GM18861 (cell line): ENCODE measurements at regions not wholly inside any gene's neighbourhood (a gene's known extent, or its start where the extent isn't known, plus 50 kb on each side); places are given as distances from the start of the nearest gene placed in this dataset.
"Not testable (repeated sequence)": the region's sequence is repeated elsewhere in the genome, so short reads cannot be mapped to it uniquely, and the experiment has no call there.

Source experiments
- ATAC-seq: cut with Tn5 transposase; IDR thresholded peaks from one replicate; pipeline ENCODE4 v1.9.1; 2021; ENCODE audit not compliant: unreplicated experiment

DNA sequence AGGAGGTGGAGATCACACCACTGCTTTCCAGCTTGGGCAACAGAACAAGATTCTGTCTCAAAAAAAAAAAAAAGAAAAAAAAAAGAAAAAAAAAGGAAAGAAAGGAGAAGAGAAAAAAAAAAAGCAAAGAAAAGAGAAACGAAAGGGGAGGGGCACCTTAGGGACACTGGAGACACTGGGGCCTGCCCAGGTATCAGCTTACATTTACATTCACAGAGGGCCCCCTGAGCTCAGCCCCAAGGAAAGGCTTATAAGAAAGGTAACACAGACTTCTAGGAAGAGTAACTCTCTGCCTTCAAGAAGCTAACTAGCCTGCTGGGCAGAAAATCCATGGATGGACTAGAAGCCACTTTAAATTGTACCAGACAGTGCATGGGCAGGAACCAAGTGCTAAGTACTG is 108.8 kb downstream of the NPY start:
- no peak for ATAC-seq

DNA sequence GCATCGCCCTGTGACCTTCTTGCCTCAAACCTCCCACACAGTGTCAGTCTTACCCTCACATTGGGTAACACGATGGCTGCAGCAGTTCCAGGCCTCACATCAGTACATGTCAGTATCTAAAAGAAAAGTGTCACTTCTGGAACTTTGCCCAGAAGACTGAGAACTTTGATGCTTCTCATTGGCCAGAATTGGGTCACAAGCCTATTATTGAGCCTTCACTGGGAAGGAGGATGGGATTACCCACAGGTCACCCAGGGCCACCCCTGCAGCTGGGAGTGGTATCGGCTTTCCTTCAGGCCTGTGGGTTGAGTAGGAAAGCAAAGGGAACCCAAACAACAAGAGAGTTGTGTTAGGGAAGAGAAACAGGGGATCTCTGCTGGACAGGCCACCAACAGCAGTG is 111.5 kb downstream of the NPY start:
- no peak for ATAC-seq

DNA sequence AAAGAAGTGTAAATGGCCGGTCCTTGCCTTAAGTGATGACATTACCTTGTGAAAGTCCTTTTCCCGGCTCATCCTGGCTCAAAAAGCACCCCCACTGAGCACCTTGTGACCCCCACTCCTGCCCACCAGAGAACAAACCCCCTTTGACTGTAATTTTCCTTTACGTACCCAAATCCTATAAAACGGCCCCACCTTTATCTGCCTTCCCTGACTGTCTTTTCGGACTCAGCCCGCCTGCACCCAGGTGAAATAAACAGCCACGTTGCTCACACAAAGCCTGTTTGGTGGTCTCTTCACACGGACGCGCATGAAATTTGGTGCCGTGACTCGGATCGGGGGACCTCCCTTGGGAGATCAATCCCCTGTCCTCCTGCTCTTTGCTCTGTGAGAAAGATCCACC is 112.4 kb downstream of the NPY start:
- not testable (repeated sequence) for ATAC-seq

DNA sequence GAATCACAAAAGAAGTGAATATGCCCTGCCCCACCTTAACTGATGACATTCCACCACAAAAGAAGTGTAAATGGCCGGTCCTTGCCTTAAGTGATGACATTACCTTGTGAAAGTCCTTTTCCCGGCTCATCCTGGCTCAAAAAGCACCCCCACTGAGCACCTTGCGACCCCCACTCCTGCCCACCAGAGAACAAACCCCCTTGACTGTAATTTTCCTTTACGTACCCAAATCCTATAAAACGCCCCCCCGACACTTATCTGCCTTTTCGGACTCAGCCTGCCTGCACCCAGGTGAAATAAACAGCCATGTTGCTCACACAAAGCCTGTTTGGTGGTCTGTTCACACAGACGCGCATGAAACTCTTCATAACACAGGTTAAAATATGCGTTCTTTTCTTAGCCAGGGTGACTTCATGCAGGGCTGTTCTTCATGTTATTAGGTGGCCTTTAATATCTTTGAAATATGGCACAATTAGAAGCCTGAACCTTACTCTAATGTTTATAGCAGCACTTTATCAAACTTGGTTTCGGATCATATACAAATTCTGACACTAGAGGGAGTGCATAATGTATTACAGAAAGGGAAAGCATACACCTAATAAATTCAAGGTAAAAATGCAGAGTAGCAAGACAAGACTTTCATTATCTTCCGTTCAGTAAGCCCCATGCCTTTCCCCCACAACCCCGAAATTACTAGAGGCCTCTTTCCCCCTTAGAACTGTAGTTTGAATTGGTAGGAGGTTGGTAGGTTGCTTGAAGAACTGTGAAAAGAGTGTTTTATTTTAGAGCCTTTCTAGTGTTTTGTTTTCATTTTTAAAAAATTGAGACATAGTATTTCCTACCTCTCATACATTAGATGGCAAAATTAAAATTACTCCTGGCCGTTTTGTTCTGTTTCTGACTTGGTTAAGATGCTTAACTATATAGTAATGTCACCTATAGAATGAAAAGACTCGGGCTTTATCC is 117.9 kb downstream of the NPY start:
- no peak for ATAC-seq

DNA sequence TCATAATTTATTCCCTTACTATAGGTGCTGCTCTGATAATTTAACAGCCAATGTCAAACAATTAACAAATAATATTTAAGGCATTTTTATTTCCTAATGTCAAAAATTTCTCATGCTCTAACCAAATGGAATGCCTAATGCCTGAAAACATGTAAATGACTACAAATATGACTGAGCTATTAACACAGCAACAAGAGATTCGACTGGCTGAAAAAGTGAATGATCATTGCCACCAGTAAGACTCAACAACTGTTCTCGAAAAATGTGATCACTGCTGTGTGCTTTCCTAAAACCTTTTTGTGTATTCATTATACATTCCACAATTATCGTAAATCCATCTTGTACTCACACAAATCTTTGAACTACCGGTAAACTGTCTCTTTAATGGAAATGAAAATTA is 118.7 kb downstream of the NPY start:
- ATAC-seq, result no peak

DNA sequence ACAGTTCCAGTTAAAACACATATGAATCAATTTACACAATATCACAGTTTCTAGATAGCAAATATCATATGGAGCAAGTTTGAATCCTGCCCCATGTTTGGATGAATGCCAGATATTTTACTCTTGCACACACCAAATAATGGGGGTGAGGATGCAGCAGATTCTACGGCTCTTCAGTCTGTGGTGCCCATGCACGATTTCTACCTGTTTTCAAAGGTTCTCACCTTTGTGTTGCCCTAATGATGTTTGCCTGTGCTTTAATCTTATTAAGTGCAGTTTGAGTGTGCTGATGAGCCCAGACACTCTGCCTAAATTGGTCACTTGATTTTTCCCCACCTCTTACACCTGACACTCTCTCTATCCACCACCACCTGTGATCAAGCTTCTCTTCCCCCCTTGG is 119.6 kb downstream of the NPY start:
- ATAC-seq, result no peak

DNA sequence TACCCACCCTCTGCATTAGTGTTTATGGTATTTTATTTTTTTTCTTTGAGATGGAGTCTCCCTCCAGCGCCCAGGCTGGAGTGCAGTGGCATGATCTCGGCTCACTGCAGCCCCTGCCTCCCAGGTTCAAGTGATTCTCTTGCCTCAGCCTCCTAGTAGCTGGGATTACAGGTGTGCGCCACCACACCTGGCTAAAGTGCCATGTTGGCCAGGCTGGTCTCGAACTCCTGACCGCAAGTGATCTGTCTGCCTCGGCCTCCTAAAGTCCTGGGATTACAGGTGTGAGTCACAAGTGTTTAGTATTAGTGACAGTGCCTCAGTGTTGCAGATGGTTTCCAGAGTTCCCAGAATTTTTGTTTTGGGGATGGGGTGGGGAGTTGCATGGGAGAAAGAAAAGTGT is 120.3 kb downstream of the NPY start:
- ATAC-seq, result no peak

DNA sequence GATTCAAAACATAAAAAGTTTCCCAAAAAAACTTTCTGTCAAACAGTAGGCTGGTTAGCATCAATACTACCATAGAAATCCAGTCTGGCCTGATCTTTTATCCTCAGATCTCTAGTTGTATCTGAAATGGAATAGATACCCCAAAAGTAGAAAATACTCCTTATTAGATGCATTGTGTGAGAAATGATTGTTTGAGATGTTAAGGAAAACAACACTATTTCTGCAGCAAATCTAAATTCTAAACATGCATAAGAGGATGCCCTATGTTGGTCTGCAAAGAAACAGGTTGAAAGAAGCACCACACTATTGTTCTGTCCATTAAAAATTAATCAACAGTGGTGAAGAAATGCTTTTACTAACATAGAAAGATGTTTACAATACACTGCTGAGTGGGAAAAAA is 121.0 kb downstream of the NPY start:
- no peak for ATAC-seq

DNA sequence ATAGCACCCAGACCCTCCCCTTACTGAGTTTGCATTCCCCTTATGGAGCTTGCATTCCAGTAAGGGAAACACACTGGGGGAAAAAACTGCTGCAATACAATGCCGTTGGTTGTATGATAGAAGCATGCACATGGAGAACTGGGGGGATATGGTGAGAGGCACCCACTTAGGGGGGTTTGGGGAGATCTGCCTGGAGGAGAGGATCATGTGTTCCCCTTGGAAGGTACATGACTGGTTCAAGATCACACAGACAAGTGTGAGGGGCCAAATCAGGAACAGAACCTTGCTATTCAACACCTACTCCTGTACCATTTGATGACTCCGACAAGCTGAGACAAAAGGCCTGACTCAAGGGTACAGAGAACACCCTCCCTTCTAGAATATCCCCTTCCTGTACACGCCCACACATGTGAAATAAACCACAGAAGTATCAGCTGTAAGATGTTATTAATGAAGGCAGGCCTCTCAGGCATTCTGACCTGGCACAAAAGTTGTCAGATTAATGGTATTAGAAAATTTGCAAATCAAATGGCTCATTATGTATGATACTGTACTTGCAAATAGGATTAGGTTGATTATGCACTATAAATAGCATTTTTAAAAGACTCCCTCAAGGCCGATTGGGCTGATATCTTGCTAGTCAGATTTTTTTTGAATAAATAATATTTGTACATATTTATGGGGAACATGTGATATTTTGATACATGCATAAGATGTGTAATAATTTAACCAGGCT is 122.2 kb downstream of the NPY start:
- ATAC-seq, result no peak

DNA sequence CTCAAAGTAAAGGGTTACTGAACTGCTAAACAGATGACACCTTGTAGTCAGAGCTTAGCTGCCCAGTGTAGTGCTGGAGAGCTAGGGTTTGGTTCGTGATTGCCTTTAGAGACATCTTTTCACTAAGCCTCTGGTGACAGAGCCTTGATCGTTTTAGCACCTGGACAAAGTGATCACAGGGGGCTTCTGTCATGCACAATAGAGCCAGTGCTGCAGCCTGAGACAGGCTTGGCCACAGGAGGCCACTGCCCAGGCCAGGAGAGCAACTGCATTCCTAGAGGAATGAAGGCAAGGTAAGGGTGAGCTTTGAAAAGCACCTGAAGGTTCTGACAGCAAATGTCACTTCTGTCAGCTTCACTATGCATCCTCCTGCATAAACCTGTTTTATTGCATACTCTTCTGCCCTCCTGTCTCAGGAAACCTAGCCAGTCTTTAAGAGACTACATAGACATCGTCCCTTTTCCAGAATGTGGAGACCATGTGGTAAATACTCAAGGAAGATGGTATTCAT is 122.9 kb downstream of the NPY start:
- no peak for ATAC-seq

DNA sequence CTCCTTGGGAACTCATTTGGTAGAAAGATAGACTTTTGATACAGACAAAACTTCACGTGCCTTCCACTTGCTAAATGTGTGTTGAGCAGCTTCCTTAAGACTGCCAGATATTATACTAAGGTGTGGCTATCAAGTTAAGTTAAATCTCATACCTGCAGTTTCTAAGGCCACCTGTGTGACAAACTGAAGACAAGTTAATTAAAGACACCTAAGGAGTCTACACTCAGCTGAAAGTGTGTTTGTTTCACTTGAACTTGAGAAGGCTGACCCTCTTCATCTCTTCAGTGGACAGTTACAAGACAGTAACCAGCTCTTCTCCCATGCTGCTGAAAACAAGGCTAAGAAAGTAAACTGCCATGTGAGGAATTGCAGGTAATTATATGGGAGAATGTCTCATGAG is 124.0 kb downstream of the NPY start:
- ATAC-seq, result no peak

DNA sequence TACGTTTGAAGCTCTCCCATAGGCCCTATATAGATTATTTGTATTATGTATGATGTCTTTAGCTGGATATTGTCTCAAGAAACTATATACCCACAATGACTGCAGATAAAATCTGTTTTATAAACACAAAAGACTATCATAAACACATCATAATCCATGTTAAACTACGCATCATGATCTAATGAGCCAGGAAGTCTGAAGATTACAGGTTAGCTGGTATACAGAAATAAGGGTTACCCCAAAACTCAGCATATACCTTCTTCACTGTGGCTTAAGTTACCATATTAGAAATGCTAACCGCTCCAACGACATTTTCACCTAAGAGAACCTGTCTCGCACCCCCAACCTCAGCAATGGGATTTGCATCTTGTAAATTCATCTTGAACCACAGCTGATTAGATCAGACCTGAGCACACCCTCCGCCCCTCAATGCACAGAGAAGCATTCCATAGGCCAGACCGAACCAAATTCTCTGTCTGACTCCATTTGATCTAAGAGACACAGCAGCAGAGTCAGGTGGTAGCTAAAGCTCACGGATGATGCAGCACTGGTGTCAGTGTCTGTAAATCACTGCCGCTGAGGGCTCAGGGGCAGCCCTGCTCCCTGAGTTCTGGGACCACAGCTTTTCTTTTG is 124.9 kb downstream of the NPY start:
- no peak for ATAC-seq

DNA sequence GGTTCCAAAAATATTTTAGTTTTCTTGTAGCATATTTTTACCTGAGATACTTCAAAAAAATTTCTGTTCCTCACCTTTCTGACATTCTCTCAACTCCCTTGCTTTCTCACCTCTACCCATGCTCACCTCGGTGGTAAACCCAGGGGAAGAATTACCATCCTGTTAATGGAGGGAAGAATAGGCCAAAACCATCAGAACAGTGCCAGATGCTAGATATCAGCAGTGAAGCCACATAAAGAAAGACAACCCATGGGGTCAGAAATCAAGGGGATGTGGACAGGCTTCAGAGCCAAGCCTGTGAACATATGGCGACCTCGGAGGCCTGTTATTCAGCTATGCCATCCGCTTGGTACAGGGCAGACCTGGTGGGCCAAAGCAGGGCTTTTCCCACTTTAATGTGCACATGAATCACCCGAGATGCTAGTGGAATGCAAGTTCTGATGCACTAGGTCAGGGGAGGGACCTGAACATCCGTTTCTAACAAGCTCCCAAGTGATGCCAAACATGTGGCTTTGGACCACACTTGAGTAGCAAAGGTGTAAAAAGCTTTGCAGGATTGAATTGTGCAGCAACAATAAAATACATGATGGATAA is 125.5 kb downstream of the NPY start:
- ATAC-seq, result no peak

DNA sequence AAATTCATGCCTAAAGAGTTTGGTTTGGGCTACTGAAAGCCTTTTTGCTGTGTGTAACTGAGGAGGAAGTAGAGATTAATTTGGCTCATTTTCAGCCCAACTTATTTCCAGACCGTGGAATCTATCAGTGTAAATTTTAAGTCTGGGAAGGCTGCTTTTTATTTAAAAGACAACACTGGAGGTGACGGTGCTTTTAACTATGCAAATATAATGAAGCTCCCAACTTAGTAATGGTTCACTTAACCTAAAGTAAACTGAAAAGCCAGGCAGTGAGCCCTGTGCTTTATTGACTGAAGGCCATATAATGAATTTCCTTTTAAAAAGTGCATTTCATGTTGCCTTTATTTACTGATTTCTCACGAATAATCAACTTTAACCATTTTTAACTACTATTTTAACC is 127.2 kb downstream of the NPY start:
- ATAC-seq, result no peak

DNA sequence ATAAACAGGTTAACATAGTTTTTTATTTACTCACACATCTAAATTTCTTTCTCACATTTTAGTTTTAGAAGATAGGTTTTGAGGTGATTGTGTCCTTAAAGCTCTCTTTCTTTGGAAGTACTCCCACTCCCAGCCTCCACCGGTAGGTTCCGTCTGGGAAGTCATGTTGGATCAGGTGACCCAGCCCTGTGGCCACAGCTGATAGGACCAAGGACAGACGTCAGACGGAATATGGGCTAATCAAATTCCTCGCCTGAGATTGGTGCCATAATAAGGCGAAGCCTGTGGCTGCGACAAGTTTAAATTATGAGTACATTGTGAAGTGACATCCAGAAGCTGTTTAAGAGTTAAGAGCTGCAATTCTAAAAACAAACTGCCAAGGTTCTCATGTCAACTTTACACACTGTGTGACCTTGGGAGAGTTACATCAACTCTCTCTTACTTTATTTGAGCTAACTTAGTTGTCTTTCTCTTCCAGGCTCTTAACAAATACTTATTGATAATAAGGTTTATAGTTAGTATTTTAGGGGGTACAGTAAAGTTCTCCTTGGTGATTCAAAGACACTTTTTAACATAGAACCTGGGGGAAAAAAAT is 133.6 kb downstream of the NPY start:
- ATAC-seq, result no peak

DNA sequence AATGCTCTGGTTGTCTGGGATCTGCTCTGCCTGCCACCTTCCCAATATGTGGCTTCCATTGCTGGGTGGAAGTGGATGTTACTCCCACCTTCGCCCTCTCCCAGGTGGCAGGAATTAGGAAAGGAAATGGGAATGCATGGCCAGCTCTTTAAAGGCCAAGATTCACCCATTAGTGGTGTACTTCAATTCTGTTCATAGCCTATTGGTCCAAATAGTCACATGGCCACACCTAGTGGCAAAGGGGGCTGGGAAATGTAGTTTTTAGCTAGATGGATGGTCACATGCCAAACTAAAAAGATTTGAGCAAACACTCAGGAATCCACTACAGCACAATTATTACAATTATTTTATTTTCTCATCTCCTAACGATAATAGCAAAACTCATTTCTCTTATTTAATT is 135.1 kb downstream of the NPY start:
- ATAC-seq, result no peak

DNA sequence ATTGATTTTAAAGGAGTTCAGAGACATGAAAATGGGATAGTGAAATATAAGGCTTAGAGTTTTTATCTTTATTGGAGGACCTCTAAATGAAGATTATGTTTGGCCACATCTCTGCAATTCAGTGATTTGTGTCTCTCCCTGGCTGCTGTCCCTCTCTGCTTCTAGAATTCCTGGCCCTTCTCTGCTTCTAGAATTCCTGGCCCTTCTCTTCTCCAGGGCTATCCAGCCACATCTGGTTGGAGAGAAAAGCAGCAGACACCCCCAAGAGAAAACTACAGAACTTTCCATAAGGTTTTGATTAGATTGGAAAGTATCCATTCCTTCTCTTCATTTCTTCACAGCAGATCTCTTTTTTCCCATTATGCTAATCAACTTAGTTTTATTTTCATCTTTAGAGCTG is 135.5 kb downstream of the NPY start:
- no peak for ATAC-seq

DNA sequence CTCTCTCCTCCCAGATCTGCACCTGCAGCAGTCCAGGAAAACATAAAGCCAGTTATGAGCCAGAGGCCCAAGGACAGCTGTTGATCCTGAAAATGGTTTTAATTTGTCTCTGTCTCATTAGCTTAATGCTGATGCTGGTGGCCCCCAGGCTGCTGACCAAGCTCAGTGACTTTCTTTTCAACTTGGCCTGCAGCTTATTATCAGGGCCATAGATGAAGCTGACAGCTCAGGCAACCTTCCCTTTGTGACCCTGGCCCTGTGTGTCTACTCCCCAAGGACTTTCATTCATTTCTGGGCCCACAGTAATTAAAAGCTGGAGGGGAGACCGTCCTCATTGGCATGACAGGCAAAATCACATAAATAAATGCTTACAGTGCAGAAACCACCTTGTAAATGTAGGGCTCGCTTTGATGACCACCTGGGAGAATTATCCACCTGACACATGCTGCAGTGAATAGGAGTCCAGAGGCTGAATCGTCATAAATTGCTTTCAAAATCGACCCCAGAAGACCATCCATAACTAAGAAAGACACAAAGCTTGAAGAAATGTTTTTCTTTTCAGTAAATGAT is 138.5 kb downstream of the NPY start:
- no peak for ATAC-seq

DNA sequence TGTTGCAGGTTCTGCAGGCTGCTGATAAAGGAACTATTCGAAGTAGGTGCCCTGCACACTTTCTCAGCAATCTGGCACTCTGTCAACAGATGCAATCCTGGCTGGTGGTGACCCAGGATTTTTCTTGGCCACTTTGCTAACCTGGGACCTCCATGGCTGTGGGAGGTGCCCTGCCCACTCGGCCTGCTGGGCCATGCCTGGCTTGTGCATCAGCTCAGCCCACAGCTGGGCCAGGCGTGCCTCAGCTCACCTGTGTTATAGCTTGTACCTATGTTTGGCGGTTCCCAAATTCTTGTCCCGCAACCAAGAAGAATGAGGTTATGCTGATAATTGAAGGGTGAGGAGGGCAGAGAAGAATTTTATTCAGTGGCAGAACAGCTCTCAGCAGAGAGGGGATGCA is 141.7 kb downstream of the NPY start:
- ATAC-seq, result no peak

DNA sequence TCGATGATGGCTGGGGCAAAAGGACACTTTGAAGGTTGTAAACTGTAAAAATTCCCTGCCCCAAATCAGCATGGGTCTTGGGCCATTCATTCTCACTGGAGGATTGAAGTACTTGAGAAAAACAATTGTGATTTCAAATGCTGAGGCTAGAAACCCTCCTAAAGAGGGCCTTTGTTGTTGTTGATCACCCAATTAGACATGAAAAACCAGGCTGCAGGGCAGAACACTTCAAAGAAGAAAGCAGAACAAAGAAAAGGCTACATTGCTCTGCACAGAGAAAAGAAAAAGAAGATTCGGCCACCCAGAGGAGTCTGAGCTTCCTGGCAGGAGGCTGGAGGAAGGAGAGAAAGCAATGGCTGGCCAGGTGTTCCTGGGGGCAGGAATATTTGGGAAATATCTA is 143.1 kb downstream of the NPY start:
- ATAC-seq, result no peak

DNA sequence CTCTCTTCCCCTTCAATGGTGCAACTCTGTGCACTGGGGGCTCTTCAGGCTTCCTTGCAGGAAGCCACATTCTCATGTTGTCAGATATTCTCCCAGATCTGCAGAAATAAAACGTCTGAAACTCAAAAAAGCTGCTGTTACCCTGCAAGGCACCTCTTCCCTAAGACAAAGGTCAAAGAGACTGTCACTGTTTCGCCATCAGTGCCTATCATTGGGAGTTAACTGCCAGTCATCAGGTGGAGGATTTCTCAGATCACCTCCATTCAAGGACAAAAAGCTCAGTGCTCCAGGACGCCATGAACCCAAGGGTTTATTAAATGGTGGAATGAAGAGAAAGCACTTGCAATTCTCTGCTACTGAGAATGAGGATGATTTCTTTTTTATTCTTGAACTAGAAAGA is 144.6 kb upstream of the PALS2 start:
- ATAC-seq, result no peak
